Neuronal stem cell (in vitro differentiated cells): ENCODE measurements at regions not wholly inside any gene's neighbourhood (a gene's known extent, or its start where the extent isn't known, plus 50 kb on each side); places are given as distances from the start of the nearest gene placed in this dataset.

ENCODE experiments used
- DNase-seq: peaks from one replicate; pipeline ENCODE4 v3.0.0-alpha.2; 2013; ENCODE audit warnings: low spot score
- H2AFZ ChIP-seq: one replicate; pipeline ENCODE4 v1.6.1; 2013; ENCODE audit warnings: mild to moderate bottlenecking, low read length, inconsistent platforms
- H2AK5ac ChIP-seq: 2 replicates; pipeline ENCODE4 v1.6.1; 2013; ENCODE audit warnings: low read depth, mild to moderate bottlenecking, inconsistent platforms, low read length, moderate library complexity, mixed read lengths
- H2BK120ac ChIP-seq: 2 replicates; pipeline ENCODE4 v1.6.1; 2013; ENCODE audit warnings: low read depth, mild to moderate bottlenecking, inconsistent platforms, low read length, moderate library complexity, mixed read lengths
- H2BK12ac ChIP-seq: one replicate; pipeline ENCODE4 v1.6.1; 2013; ENCODE audit warnings: low read length, inconsistent platforms
- H2BK15ac ChIP-seq: 2 replicates; pipeline ENCODE4 v1.6.1; 2013; ENCODE audit warnings: mild to moderate bottlenecking, low read length, inconsistent platforms, mixed read lengths
- H2BK5ac ChIP-seq: one replicate; pipeline ENCODE4 v1.6.1; 2013; ENCODE audit warnings: inconsistent platforms, mild to moderate bottlenecking, low read length, moderate library complexity
- H3K14ac ChIP-seq: one replicate; pipeline ENCODE4 v1.6.1; 2013; ENCODE audit warnings: low read length, inconsistent platforms
- H3K18ac ChIP-seq: 2 replicates; pipeline ENCODE4 v1.6.1; 2013; ENCODE audit warnings: low read length, inconsistent platforms
- H3K23ac ChIP-seq: 2 replicates; pipeline ENCODE4 v1.6.1; 2013; ENCODE audit warnings: low read depth, mild to moderate bottlenecking, mixed read lengths, low read length, inconsistent platforms; ENCODE audit not compliant: poor library complexity
- H3K27ac ChIP-seq: replicated peaks from 3 replicates; pipeline ENCODE4 v1.5.1; 2013; ENCODE audit warnings: low read length, inconsistent platforms
- H3K27me3 ChIP-seq, 3 experiments: 2 replicates each; pipeline ENCODE4 v1.6.1; 2013; ENCODE audit warnings: low read length in 3 of 3, mild to moderate bottlenecking in 2 of 3, inconsistent platforms in 1 of 3, low read depth in 1 of 3, mixed read lengths in 1 of 3, moderate library complexity in 1 of 3; ENCODE audit not compliant: control insufficient read depth in 3 of 3, insufficient read depth in 3 of 3
- H3K36me3 ChIP-seq, 2 donors: replicated peaks in 1 of 2; 2 replicates each; pipeline ENCODE4 v1.6.1; 2013; ENCODE audit warnings: low read length in 2 of 2; ENCODE audit not compliant: control insufficient read depth in 2 of 2, insufficient read depth in 2 of 2
- H3K4ac ChIP-seq: 2 replicates; pipeline ENCODE4 v1.6.1; 2013; ENCODE audit warnings: inconsistent platforms, mild to moderate bottlenecking, low read length, moderate library complexity
- H3K4me1 ChIP-seq, 2 donors: 1 replicate in 1 of 2; 2 replicates in 1 of 2; pipeline ENCODE4 v1.6.1; 2013; ENCODE audit warnings: low read length in 2 of 2, low read depth in 1 of 2; ENCODE audit not compliant: control insufficient read depth in 2 of 2, insufficient read depth in 1 of 2
- H3K4me2 ChIP-seq: one replicate; pipeline ENCODE4 v1.6.1; 2013; ENCODE audit warnings: mild to moderate bottlenecking, low read length, inconsistent platforms; ENCODE audit not compliant: insufficient read depth, poor library complexity, severe bottlenecking
- H3K4me3 ChIP-seq, 2 donors: 2 replicates each; pipeline ENCODE4 v1.5.1; 2013; ENCODE audit warnings: low read length in 2 of 2, mild to moderate bottlenecking in 2 of 2, inconsistent platforms in 1 of 2, moderate library complexity in 1 of 2
- H3K79me1 ChIP-seq: one replicate; pipeline ENCODE4 v1.6.1; 2013; ENCODE audit warnings: low read depth, mild to moderate bottlenecking, inconsistent platforms, low read length, moderate library complexity
- H3K9ac ChIP-seq: one replicate; pipeline ENCODE4 v1.6.1; 2013; ENCODE audit warnings: mild to moderate bottlenecking, low read depth, low read length, inconsistent platforms; ENCODE audit not compliant: poor library complexity
- H3K9me3 ChIP-seq, 2 donors: replicated peaks in 1 of 2; 2 replicates each; pipeline versions ENCODE3 to v1.6.1; 2013; ENCODE audit warnings: low read length in 2 of 2, mild to moderate bottlenecking in 2 of 2, inconsistent platforms in 1 of 2, low read depth in 1 of 2, mixed read lengths in 1 of 2, moderate library complexity in 1 of 2; ENCODE audit not compliant: control insufficient read depth in 2 of 2, insufficient read depth in 1 of 2
- H4K8ac ChIP-seq: one replicate; pipeline ENCODE4 v1.6.1; 2013; ENCODE audit warnings: low read depth, mild to moderate bottlenecking, inconsistent platforms, low read length, moderate library complexity
- H4K91ac ChIP-seq: one replicate; pipeline ENCODE4 v1.6.1; 2013; ENCODE audit warnings: low read length, low read depth, mild to moderate bottlenecking, inconsistent platforms; ENCODE audit not compliant: poor library complexity
- WGBS, 2 donors: extraction: QIAGEN DNeasy Blood & Tissue Kit; methylation state at CpG; one replicate each; pipeline ENCODE4 v1.1.7; 2013; ENCODE audit warnings: missing lambda C conversion rate in 2 of 2, mixed read lengths in 1 of 2; ENCODE audit not compliant: insufficient read length in 2 of 2, insufficient replicate concordance in 1 of 2; ENCODE audit errors: extremely low coverage in 2 of 2; 5-methylcytosine and 5-hydroxymethylcytosine counted together

DNA sequence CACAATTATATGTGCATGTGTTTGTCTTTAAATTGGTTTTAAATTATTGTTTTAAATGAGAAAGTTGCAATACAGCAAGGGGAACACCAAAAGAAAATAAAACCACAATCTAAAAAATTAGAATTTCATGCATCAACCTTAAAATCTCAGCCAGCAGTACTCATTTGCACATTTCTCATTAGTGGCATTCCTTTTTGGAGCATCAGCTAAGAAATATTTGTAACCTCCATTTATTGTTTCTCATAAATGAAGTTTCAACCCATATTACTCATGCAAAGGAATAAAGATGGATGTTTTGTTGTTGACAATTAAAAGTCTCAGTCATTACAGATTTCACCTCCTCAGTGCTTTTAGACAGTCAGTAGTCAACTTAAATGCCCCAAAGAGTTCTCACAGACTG is 160.1 kb downstream of the TBX15 start:
- Histone ChIP-seq H2AK5ac (no peak overlapping the region), H3K23ac (no peak overlapping the region), H3K4ac (no peak overlapping the region), H3K27ac (no peak overlapping the region), H3K79me1 (no peaks in the 10 kb centered on the region), H2BK15ac (no peak overlapping the region), H3K4me1 (no peaks in the 10 kb centered on the region), H3K9me3 (no peaks in the 10 kb centered on the region), H2BK12ac (no peak overlapping the region), H3K18ac (no peak overlapping the region), H4K91ac (no peak overlapping the region), H2BK5ac (no peak overlapping the region), H2BK120ac (no peak overlapping the region), H3K27me3 (no peaks in the 10 kb centered on the region), H3K4me3 (no peak overlapping the region), H3K9ac (no peak overlapping the region), H3K4me2 (no peak overlapping the region), H3K36me3 (no peaks in the 10 kb centered on the region), H4K8ac (no peak overlapping the region), H3K14ac (no peak overlapping the region), H2AFZ (no peak overlapping the region)
- DNase-seq, result no peak

DNA sequence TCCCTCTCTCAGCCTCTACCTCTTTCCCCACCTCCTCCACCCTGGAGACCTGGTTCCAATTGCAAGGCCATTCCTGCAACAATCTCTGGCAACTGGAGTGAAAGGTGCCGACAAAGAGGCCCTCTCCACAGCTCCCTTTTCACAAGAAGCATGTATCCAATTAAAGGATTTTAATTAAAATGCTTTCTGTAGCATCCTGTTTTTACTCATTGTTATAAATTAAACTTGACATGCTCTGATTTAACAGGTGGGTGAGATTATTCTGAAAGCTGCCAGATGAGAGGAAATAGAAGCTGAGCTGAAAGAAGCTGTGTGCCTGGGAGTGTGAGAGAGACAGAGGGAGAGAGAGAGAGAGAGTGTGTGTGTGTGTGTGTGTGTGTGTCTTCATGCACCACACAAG is 160.5 kb downstream of the TBX15 start:
- no peak overlapping the region for H2BK12ac ChIP-seq
- H2BK15ac ChIP-seq, result no peak overlapping the region
- no peak overlapping the region for H3K4me3 ChIP-seq
- no CpG with 5 or more reads among the region's 1 CpG for WGBS, 2 donors
- no peak overlapping the region for H3K27ac ChIP-seq
- H3K18ac ChIP-seq, result no peak overlapping the region
- H2BK5ac ChIP-seq, result no peak overlapping the region
- no peak overlapping the region for H4K91ac ChIP-seq
- H3K36me3 ChIP-seq, result no peaks in the 10 kb centered on the region
- H3K4me2 ChIP-seq, result no peak overlapping the region
- H3K23ac ChIP-seq, result no peak overlapping the region
- H3K79me1 ChIP-seq, result no peaks in the 10 kb centered on the region
- no peaks in the 10 kb centered on the region for H3K9me3 ChIP-seq
- no peak overlapping the region for H2BK120ac ChIP-seq
- no peak overlapping the region for H4K8ac ChIP-seq
- no peak overlapping the region for H2AK5ac ChIP-seq
- H3K27me3 ChIP-seq, result no peaks in the 10 kb centered on the region
- H3K4me1 ChIP-seq, result no peaks in the 10 kb centered on the region
- no peak for DNase-seq
- H3K9ac ChIP-seq, result no peak overlapping the region
- H3K4ac ChIP-seq, result no peak overlapping the region
- no peak overlapping the region for H3K14ac ChIP-seq
- no peak overlapping the region for H2AFZ ChIP-seq

DNA sequence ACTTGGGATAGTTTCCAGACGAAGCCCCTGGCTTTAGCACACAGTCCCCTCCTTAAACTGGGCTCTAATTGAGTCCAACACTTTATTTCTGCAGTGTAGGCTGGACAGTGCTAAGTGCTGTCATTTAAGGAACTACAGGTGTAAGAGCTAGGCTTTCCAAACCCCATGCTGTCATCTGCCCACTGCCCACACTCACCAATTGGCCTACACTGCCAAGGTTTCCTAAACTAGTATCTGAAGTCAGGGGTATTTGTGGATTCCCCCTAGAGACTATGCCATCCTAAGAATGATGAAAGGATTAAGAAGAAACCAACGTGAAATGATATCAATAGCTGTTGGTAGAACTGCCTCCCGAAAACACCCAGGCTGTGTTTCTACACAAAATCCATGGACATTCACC is 160.9 kb downstream of the TBX15 start:
- Histone ChIP-seq H3K9me3 (no peaks in the 10 kb centered on the region), H3K23ac (no peak overlapping the region), H3K4me2 (no peak overlapping the region), H2BK120ac (no peak overlapping the region), H4K8ac (no peak overlapping the region), H2AK5ac (no peak overlapping the region), H2BK15ac (no peak overlapping the region), H3K27ac (no peak overlapping the region), H3K79me1 (no peaks in the 10 kb centered on the region), H3K27me3 (no peaks in the 10 kb centered on the region), H2BK12ac (no peak overlapping the region), H3K18ac (no peak overlapping the region), H3K14ac (no peak overlapping the region), H3K9ac (no peak overlapping the region), H2BK5ac (no peak overlapping the region), H3K4ac (no peak overlapping the region), H4K91ac (no peak overlapping the region), H3K4me3 (no peak overlapping the region), H2AFZ (no peak overlapping the region), H3K4me1 (no peaks in the 10 kb centered on the region), H3K36me3 (no peaks in the 10 kb centered on the region)
- no peak for DNase-seq
- WGBS, 2 donors, result no CpG with 5 or more reads among the region's 3 CpGs

DNA sequence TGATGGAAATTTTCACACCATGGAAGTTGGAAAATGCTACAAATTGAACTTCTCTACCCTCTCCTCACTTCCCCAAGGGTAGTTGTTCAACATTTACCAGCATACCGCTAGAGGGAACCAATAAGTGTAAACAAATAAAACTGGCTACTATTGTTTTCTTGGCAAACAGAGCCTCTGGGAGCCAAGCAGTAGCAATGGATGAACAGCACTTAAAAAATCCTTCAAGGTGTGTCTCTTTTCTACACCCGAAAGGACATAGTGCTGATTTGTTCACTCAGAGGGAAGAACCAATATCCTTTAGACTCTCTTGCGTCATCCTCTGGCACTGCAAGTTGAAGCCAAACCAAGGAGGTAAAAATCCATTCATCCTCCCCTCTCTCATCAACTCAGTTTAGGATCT is 161.5 kb downstream of the TBX15 start:
- H2BK12ac ChIP-seq, result no peak overlapping the region
- H3K4ac ChIP-seq, result no peak overlapping the region
- DNase-seq, result no peak
- H3K18ac ChIP-seq, result no peak overlapping the region
- no peak overlapping the region for H2BK15ac ChIP-seq
- no peak overlapping the region for H2AK5ac ChIP-seq
- H3K36me3 ChIP-seq, result no peaks in the 10 kb centered on the region
- H4K8ac ChIP-seq, result no peak overlapping the region
- WGBS, 2 donors, result no CpG with 5 or more reads among the region's 3 CpGs
- H3K14ac ChIP-seq, result no peak overlapping the region
- H3K9me3 ChIP-seq, result no peaks in the 10 kb centered on the region
- H2AFZ ChIP-seq, result no peak overlapping the region
- no peak overlapping the region for H3K9ac ChIP-seq
- H3K27ac ChIP-seq, result no peak overlapping the region
- no peaks in the 10 kb centered on the region for H3K27me3 ChIP-seq
- H2BK120ac ChIP-seq, result no peak overlapping the region
- no peak overlapping the region for H4K91ac ChIP-seq
- no peak overlapping the region for H3K23ac ChIP-seq
- H3K4me3 ChIP-seq, result no peak overlapping the region
- no peak overlapping the region for H3K4me2 ChIP-seq
- no peak overlapping the region for H2BK5ac ChIP-seq
- no peaks in the 10 kb centered on the region for H3K4me1 ChIP-seq
- no peaks in the 10 kb centered on the region for H3K79me1 ChIP-seq
